Sigmoid colon (tissue), 6 donors: ENCODE measurements at regions not wholly inside any gene's neighbourhood (a gene's known extent, or its start where the extent isn't known, plus 50 kb on each side); places are given as distances from the start of the nearest gene placed in this dataset.

Experiments used
- DNase-seq: peaks from one replicate; pipeline ENCODE4 v3.0.0-alpha.2; 2019
- H3K27ac ChIP-seq, 4 donors: fragments of 200-600 bp; sonication (generic); one replicate each; pipeline ENCODE4 v1.5.1; 2016 to 2019; ENCODE audit warnings: mild to moderate bottlenecking in 1 of 4
- H3K27me3 ChIP-seq, 3 donors: fragments of 200-600 bp; sonication (generic); one replicate each; pipeline ENCODE4 v1.5.1; 2019; ENCODE audit warnings: mild to moderate bottlenecking in 1 of 3
- H3K36me3 ChIP-seq, 4 donors: fragments of 200-600 bp; sonication (generic); one replicate each; pipeline ENCODE4 v1.5.1; 2016 to 2019
- H3K4me1 ChIP-seq, 4 donors: fragments of 200-600 bp; sonication (generic); one replicate each; pipeline ENCODE4 v1.5.1; 2017 to 2019
- H3K4me3 ChIP-seq, 4 donors: fragments of 200-600 bp; sonication (generic); one replicate each; pipeline ENCODE4 v1.5.1; 2017 to 2019; ENCODE audit warnings: mild to moderate bottlenecking in 2 of 4, moderate library complexity in 1 of 4
- H3K9me3 ChIP-seq, 4 donors: fragments of 200-600 bp in 3 of 4; sonication (generic) in 3 of 4; one replicate each; pipeline versions ENCODE4 v1.5.1 to v1.6.1; 2013 to 2019
- EP300 ChIP-seq, 4 donors: sonication (generic); formaldehyde crosslinking; IDR thresholded peaks; one replicate each; pipeline ENCODE4 v1.6.1; 2017; ENCODE audit warnings: antibody characterized with exemption in 4 of 4
- POLR2A ChIP-seq, 2 donors: fragments of 450-650 bp; IDR thresholded peaks; one replicate each; pipeline ENCODE4 v1.6.1; 2016; ENCODE audit warnings: antibody characterized with exemption in 2 of 2, mild to moderate bottlenecking in 2 of 2, moderate library complexity in 2 of 2
- POLR2AphosphoS5 ChIP-seq, 4 donors: sonication (generic); formaldehyde crosslinking; IDR thresholded peaks; one replicate each; pipeline ENCODE4 v1.6.1; 2017; ENCODE audit warnings: antibody characterized with exemption in 4 of 4
- WGBS, 2 donors: extraction: QIAGEN DNeasy Blood & Tissue Kit; methylation state at CpG; one replicate each; pipeline ENCODE4 v1.1.7; 2013; 5-methylcytosine and 5-hydroxymethylcytosine counted together
- intact Hi-C: fragments of 100-400 bp; cut with DNase I; formaldehyde crosslinking; loops from one replicate; pipeline ENCODE4 v1.15.1; 2023
- TF ChIP-seq, protein P1 (sequence below), 4 experiments: fragments of 450-650 bp in 3 of 4; fragments of 200-600 bp in 1 of 4; IDR thresholded peaks; one replicate each; pipeline ENCODE4 v1.5.1; 2016 to 2019; ENCODE audit warnings: antibody characterized with exemption in 4 of 4, mild to moderate bottlenecking in 3 of 4, moderate library complexity in 2 of 4
- donor health status: healthy with polysubstance abuse.
- donor health status: healthy.

DNA sequence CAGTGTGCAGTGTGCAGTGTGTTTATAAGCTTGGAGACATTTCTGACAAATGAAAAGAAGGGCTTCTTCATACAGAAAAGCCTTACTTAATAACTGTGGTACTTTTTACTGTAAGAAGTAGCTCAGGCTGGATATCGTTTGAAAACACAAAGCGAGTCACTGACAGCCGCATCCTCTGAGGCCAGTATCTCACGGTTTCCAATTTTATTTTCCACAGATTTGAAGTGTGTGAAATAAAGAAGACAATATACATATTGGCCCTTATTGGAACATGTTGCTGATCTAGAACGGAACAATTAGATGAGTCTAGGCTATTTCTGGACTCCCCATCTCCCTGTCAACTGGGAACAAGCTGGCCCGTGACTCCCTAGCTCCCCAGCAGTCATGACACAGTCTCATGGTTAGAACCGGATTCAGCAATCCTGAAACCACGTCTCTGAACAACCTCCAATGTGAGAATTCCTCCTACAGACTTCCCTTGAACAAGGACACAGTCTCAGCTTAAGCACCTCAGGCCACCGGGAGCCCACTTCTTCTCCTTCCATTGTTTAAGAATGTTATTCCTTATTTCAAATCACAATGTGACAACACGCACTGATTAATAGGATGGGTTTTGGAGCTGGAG, 484.5 kb downstream of the COG6 start:
- H3K36me3 ChIP-seq = no peaks in the 10 kb centered on the region
- no peaks in the 10 kb centered on the region for H3K4me1 ChIP-seq
- no peak for TF ChIP-seq POLR2AphosphoS5 (IDR thresholded peaks at IDR 0.05)
- TF ChIP-seq, protein P1, sequence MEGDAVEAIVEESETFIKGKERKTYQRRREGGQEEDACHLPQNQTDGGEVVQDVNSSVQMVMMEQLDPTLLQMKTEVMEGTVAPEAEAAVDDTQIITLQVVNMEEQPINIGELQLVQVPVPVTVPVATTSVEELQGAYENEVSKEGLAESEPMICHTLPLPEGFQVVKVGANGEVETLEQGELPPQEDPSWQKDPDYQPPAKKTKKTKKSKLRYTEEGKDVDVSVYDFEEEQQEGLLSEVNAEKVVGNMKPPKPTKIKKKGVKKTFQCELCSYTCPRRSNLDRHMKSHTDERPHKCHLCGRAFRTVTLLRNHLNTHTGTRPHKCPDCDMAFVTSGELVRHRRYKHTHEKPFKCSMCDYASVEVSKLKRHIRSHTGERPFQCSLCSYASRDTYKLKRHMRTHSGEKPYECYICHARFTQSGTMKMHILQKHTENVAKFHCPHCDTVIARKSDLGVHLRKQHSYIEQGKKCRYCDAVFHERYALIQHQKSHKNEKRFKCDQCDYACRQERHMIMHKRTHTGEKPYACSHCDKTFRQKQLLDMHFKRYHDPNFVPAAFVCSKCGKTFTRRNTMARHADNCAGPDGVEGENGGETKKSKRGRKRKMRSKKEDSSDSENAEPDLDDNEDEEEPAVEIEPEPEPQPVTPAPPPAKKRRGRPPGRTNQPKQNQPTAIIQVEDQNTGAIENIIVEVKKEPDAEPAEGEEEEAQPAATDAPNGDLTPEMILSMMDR (IDR thresholded peaks at IDR 0.05) = no peak
- no peak for TF ChIP-seq POLR2A (IDR thresholded peaks at IDR 0.05)
- no peak for TF ChIP-seq EP300 (IDR thresholded peaks at IDR 0.05)
- H3K4me3 ChIP-seq = no peak overlapping the region
- DNase-seq = no peak
- WGBS, 2 donors = 74 to 76% methylated on average over 10 of the region's 10 CpGs
- no peaks in the 10 kb centered on the region for H3K9me3 ChIP-seq
- intact Hi-C loops = no loop called here
- no peak overlapping the region for H3K27ac ChIP-seq
- H3K27me3 ChIP-seq = no peaks in the 10 kb centered on the region

DNA sequence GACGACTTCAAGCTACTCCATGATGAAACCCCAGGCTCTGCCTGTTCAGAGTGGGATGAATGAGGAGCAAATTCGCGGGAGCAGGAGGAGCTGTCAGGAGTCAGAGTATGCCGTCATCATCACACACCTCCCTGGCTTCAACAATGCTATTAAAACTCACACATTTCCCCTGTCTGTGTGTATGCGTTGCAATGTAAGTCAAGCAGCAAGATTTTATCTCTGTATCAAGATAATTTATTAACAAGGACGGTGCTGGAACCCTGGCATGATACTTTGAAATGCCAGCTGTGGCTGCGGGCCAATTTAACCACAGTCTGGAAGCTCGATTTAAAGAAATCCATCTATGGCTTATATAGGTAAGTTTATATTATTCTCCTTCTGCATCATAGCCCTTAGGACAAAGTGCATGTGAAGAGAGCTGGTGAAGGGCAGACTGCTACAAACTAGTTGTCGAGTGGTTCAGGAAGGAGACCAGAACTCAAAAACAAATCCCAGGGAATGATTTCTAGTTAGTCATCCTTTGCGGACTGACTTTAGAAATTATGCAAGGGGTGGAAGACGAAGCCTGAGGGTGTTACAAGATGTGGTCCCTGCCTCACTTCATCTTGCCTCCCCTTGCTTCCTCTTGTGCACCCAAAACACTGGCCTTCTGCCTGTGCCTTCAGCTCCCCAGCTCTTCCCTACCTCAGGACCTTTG, 486.5 kb downstream of the COG6 start:
- H3K27ac ChIP-seq = no peak overlapping the region
- DNase-seq = no peak
- intact Hi-C loops = no loop called here
- no peak for TF ChIP-seq POLR2AphosphoS5 (IDR thresholded peaks at IDR 0.05)
- no peak for TF ChIP-seq EP300 (IDR thresholded peaks at IDR 0.05)
- TF ChIP-seq, protein P1 (IDR thresholded peaks at IDR 0.05) = no peak
- TF ChIP-seq POLR2A (IDR thresholded peaks at IDR 0.05) = no peak
- H3K36me3 ChIP-seq = no peaks in the 10 kb centered on the region
- H3K27me3 ChIP-seq = no peaks in the 10 kb centered on the region
- no peaks in the 10 kb centered on the region for H3K4me1 ChIP-seq
- H3K4me3 ChIP-seq = no peak overlapping the region
- 72 to 80% methylated on average over 11 of the region's 11 CpGs for WGBS, 2 donors
- H3K9me3 ChIP-seq = no peaks in the 10 kb centered on the region

DNA sequence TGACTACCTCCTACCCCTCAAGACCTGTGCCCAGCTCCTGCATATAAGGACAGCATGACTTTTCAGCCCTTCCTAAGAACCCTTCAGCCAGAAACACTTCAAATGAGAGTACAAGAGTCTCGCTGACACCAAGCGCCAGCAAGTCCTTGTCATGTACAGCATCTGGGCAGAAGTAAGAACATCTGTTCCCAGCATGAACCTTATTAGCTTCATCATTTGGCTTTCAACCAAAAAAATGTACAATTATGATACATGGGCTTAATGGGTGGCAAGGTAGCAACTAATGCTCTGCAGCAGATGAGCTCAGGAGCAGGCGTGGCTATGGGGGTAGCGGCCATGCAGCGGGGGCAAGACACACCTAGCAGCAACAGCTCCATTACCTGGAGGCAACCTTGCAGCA, 487.6 kb downstream of the COG6 start:
- no peak for DNase-seq
- intact Hi-C loops = no loop called here

DNA sequence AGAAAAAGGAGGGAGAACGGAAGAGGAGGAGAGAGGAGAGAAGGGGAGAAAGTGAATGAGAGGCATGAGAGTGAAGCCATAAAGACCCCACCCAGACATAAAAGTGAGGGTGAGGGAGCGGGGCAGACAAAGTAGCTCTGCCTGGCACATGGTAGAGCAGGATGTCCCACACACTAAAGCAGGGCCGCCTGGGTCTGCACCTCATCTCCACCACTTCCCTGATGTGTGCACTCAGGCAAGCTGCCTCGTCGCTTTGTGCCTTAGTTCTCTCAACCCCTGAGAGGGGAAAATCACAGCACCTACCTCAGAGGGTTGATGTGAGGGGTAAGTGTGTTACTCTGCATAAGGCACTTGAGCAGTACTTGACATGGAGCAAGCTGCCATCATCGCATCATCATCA, 488.1 kb downstream of the COG6 start:
- no peak overlapping the region for H3K27ac ChIP-seq
- intact Hi-C loops = no loop called here
- WGBS, 2 donors = 60 to 76% methylated on average over 6 of the region's 6 CpGs

More for the DNA sequence above, 487.6 kb downstream of the COG6 start:
- Histone ChIP-seq H3K27me3 (no peaks in the 10 kb centered on the region), H3K4me1 (no peaks in the 10 kb centered on the region), H3K27ac (no peak overlapping the region), H3K4me3 (no peak overlapping the region), H3K9me3 (no peaks in the 10 kb centered on the region), H3K36me3 (no peaks in the 10 kb centered on the region)
- WGBS, 2 donors = 75 to 76% methylated on average over 5 of the region's 5 CpGs
- TF ChIP-seq POLR2AphosphoS5 (IDR thresholded peaks at IDR 0.05) = no peak
- TF ChIP-seq, protein P1 (IDR thresholded peaks at IDR 0.05) = no peak
- no peak for TF ChIP-seq POLR2A (IDR thresholded peaks at IDR 0.05)
- no peak for TF ChIP-seq EP300 (IDR thresholded peaks at IDR 0.05)

More for the DNA sequence above, 488.1 kb downstream of the COG6 start:
- Histone ChIP-seq H3K36me3 (no peaks in the 10 kb centered on the region), H3K27me3 (no peaks in the 10 kb centered on the region), H3K4me3 (no peak overlapping the region), H3K4me1 (peaks cover 0 to 4% (median 2%) of the 10 kb centered on the region in 4 donors), H3K9me3 (no peaks in the 10 kb centered on the region)
- TF ChIP-seq POLR2A (IDR thresholded peaks at IDR 0.05) (no peak), EP300 (IDR thresholded peaks at IDR 0.05) (no peak), POLR2AphosphoS5 (IDR thresholded peaks at IDR 0.05) (no peak)
- TF ChIP-seq, protein P1 (IDR thresholded peaks at IDR 0.05) = no peak
- DNase-seq = no peak
